HEK293T (cell line): ENCODE measurements at regions not wholly inside any gene's neighbourhood (a gene's known extent, or its start where the extent isn't known, plus 50 kb on each side); places are given as distances from the start of the nearest gene placed in this dataset.

Experiments used
- CTCF ChIA-PET: fragments of 350-600 bp; formaldehyde crosslinking; extraction: SDS; loops from one replicate; lab custom pipeline; 2021; ENCODE audit warnings: antibody characterized with exemption, inconsistent platforms; lab: Yijun Ruan, JAX
- POLR2A ChIA-PET: fragments of 350-600 bp; formaldehyde crosslinking; extraction: SDS; loops from one replicate; lab custom pipeline; 2020; ENCODE audit warnings: antibody characterized with exemption, inconsistent platforms; lab: Yijun Ruan, JAX
- DNase-seq: peaks from one replicate; pipeline ENCODE4 v3.0.0; 2012; ENCODE audit warnings: mixed read lengths; ENCODE audit errors: extremely low spot score
- ARNT ChIP-seq: fragments of 450-650 bp; IDR thresholded peaks from 2 replicates; pipeline ENCODE4 v1.6.1; 2017; ENCODE audit warnings: mild to moderate bottlenecking
- BHLHE40 ChIP-seq: fragments of 450-650 bp; IDR thresholded peaks from 2 replicates; pipeline ENCODE4 v1.6.1; 2016; ENCODE audit warnings: mild to moderate bottlenecking, moderate library complexity, borderline replicate concordance
- CTBP1 ChIP-seq: fragments of 450-650 bp; IDR thresholded peaks from 2 replicates; pipeline ENCODE4 v1.6.1; 2016; ENCODE audit warnings: borderline replicate concordance
- ELF4 ChIP-seq: fragments of 450-650 bp; IDR thresholded peaks from 2 replicates; pipeline ENCODE4 v1.6.1; 2017; ENCODE audit warnings: antibody characterized with exemption
- FOXA1 ChIP-seq: fragments of 450-650 bp; IDR thresholded peaks from 2 replicates; pipeline ENCODE4 v1.6.1; 2016; ENCODE audit warnings: mild to moderate bottlenecking
- FOXK2 ChIP-seq: fragments of 450-650 bp; IDR thresholded peaks from 2 replicates; pipeline ENCODE4 v1.6.1; 2016; ENCODE audit warnings: mild to moderate bottlenecking
- FOXM1 ChIP-seq: fragments of 450-650 bp; IDR thresholded peaks from 2 replicates; pipeline ENCODE4 v1.6.1; 2017; ENCODE audit warnings: mild to moderate bottlenecking, borderline replicate concordance
- HDGF ChIP-seq: fragments of 450-650 bp; IDR thresholded peaks from 2 replicates; pipeline ENCODE4 v1.6.1; 2017; ENCODE audit warnings: antibody characterized with exemption, borderline replicate concordance
- L3MBTL2 ChIP-seq: fragments of 450-650 bp; conservative IDR thresholded peaks from 2 replicates; pipeline ENCODE4 v1.6.1; 2016; ENCODE audit warnings: mild to moderate bottlenecking
- LEF1 ChIP-seq: fragments of 450-650 bp; IDR thresholded peaks from 2 replicates; pipeline ENCODE4 v1.6.1; 2017; ENCODE audit warnings: mild to moderate bottlenecking, borderline replicate concordance
- NFRKB ChIP-seq: fragments of 450-650 bp; IDR thresholded peaks from 2 replicates; pipeline ENCODE4 v1.6.1; 2016; ENCODE audit warnings: mild to moderate bottlenecking, moderate library complexity
- PKNOX1 ChIP-seq: fragments of 450-650 bp; IDR thresholded peaks from 2 replicates; pipeline ENCODE4 v1.6.1; 2016
- SP1 ChIP-seq: fragments of 450-650 bp; IDR thresholded peaks from 2 replicates; pipeline ENCODE4 v1.6.1; 2017
- SUZ12 ChIP-seq: fragments of 450-650 bp; IDR thresholded peaks from 2 replicates; pipeline ENCODE4 v1.6.1; 2016; ENCODE audit warnings: mild to moderate bottlenecking
- TARDBP ChIP-seq: fragments of 450-650 bp; IDR thresholded peaks from 2 replicates; pipeline ENCODE4 v1.6.1; 2016
- ZNF384 ChIP-seq: fragments of 450-650 bp; IDR thresholded peaks from 2 replicates; pipeline ENCODE4 v1.6.1; 2016

DNA sequence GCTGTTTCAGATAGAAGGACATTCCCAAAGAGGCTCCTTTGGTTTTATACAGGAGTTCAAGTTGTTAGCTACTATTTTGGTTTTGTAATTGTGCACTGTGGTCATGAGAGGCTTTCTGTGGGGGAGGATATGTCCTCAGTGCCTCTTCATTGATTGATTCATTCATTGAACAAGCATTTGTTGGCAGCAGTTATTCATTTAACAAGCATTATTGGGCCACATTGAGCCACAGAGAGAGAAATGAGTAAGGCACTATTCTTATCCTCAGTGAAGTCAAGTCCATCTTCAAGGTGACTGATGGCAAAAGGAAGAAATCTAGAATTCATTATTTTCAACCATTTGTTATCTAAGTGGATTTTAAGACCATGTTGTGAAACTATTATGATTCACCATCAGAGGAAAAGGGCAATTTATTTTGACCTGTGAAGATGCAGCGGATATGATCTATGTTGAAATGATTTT, 697.2 kb upstream of the CITED2 start:
- ChIA-PET POLR2A (no interaction called here), CTCF (no interaction called here)
- no peak for DNase-seq
- no peak for TF ChIP-seq SUZ12

GRCh38 chr6:140070846-140071473, 696.5 kb upstream of the CITED2 start:
- DNase-seq, result no peak
- no peak for TF ChIP-seq ARNT
- no peak for TF ChIP-seq L3MBTL2
- TF ChIP-seq HDGF, result no peak
- TF ChIP-seq SP1, result no peak
- no peak for TF ChIP-seq ZNF384
- no peak for TF ChIP-seq ELF4
- TF ChIP-seq FOXK2, result no peak
- TF ChIP-seq BHLHE40, result no peak
- TF ChIP-seq SUZ12, result no peak
- no peak for TF ChIP-seq FOXM1
- no peak for TF ChIP-seq LEF1
- TF ChIP-seq NFRKB, result no peak
- TF ChIP-seq PKNOX1, result no peak
- TF ChIP-seq FOXA1, result no peak
- TF ChIP-seq CTBP1, result no peak
- no peak for TF ChIP-seq TARDBP
- ChIA-PET POLR2A (interaction anchor here (0.6 kb wide), 1 partner anchor 845 kb away, joined by 3 read pairs; no protein-coding TSS in a partner anchor), CTCF (no interaction called here)

GRCh38 chr6:140069576-140069975, 695.1 kb upstream of the CITED2 start:
- POLR2A ChIA-PET, result no interaction called here
- CTCF ChIA-PET, result no interaction called here
- TF ChIP-seq ELF4 (no peak), HDGF (no peak), L3MBTL2 (no peak), ARNT (no peak), PKNOX1 (no peak), BHLHE40 (no peak), TARDBP (no peak), CTBP1 (no peak), FOXA1 (no peak), LEF1 (no peak), NFRKB (no peak), SUZ12 (no peak), FOXK2 (no peak), FOXM1 (no peak), SP1 (no peak), ZNF384 (no peak)
- no peak for DNase-seq

DNA sequence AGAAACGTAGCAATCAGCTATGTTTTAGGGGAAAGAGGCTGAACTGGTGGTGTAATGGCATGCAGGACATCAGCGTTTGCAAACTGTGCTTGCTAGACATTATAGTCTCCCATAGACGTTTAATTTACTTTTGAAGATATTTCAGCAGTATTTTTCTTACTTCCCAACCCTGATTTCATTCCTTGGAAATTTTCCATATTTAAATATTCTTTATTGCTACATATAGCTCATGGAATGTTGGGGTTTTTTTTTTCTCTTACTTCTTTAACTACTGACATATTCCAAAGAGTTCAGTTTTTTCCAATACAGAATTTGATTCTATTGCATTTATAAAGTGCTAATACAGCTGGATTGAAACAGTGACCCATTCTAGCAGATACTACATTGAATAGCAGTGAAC, 694.4 kb upstream of the CITED2 start:
- ChIA-PET CTCF (no interaction called here), POLR2A (no interaction called here)
- TF ChIP-seq FOXA1 (no peak), ELF4 (no peak), ARNT (no peak), CTBP1 (no peak), SUZ12 (no peak)
- no peak for DNase-seq

GRCh38 chr6:140064366-140064765, 689.9 kb upstream of the CITED2 start:
- ChIA-PET POLR2A (no interaction called here), CTCF (interaction anchor here (0.6 kb wide), 1 partner anchor 920 kb away, joined by 3 read pairs; no protein-coding TSS in a partner anchor)
- no peak for DNase-seq
- no peak for TF ChIP-seq ZNF384
- TF ChIP-seq SUZ12, result no peak
- no peak for TF ChIP-seq ARNT
- no peak for TF ChIP-seq CTBP1
- TF ChIP-seq NFRKB, result no peak
- TF ChIP-seq HDGF, result no peak
- TF ChIP-seq FOXA1, result no peak
- TF ChIP-seq TARDBP, result no peak
- TF ChIP-seq LEF1, result no peak
- TF ChIP-seq SP1, result no peak
- TF ChIP-seq FOXK2, result no peak

DNA sequence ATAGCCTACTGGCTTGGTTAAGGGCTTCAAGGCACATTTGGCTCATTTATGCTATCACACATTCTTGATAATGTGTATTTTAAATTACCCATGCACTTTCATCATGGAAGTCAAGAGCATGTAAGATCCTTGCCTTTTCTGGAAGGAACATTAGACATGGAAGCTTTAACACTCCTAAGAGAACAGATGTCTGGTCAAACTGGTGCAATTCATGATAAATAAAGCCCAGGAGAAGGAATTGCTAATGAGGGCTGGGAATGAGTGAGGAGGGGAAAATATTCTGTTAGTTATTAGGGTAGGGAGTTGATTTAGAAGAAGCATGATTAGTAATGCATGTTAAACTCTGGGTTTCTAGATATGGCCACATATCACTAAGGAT, 688.6 kb upstream of the CITED2 start:
- ChIA-PET CTCF (no interaction called here), POLR2A (no interaction called here)
- TF ChIP-seq CTBP1, result no peak
- DNase-seq, result no peak
